Transverse colon (tissue), 4 donors: ENCODE measurements at regions not wholly inside any gene's neighbourhood (a gene's known extent, or its start where the extent isn't known, plus 50 kb on each side); places are given as distances from the start of the nearest gene placed in this dataset.

Source experiments
- DNase-seq: peaks from one replicate; pipeline ENCODE4 v3.0.0-alpha.2; 2019
- H3K27ac ChIP-seq, 4 donors: fragments of 200-600 bp; sonication (generic); 2 replicates each; pipeline ENCODE4 v1.5.1; 2016 to 2018; ENCODE audit warnings: inconsistent platforms in 4 of 4
- H3K27me3 ChIP-seq: fragments of 200-600 bp; sonication (generic); 2 replicates; pipeline ENCODE4 v1.5.1; 2017; ENCODE audit warnings: inconsistent platforms
- H3K36me3 ChIP-seq, 4 donors: fragments of 200-600 bp; sonication (generic); 2 replicates each; pipeline ENCODE4 v1.5.1; 2017 to 2019; ENCODE audit warnings: inconsistent platforms in 4 of 4
- H3K4me1 ChIP-seq, 4 donors: fragments of 200-600 bp; sonication (generic); 2 replicates each; pipeline ENCODE4 v1.5.1; 2017 to 2020; ENCODE audit warnings: inconsistent platforms in 4 of 4
- H3K4me3 ChIP-seq, 4 donors: fragments of 200-600 bp; sonication (generic); 1 replicate in 1 of 4; 2 replicates in 3 of 4; pipeline versions ENCODE4 v1.5.1 to v1.6.1; 2017 to 2019; ENCODE audit warnings: inconsistent platforms in 4 of 4
- H3K9me3 ChIP-seq, 2 donors: fragments of 200-600 bp; sonication (generic); 2 replicates each; pipeline ENCODE4 v1.5.1; 2017 to 2019; ENCODE audit warnings: inconsistent platforms in 2 of 2
- EP300 ChIP-seq: sonication (generic); formaldehyde crosslinking; IDR thresholded peaks from one replicate; pipeline ENCODE4 v1.6.1; 2017; ENCODE audit warnings: antibody characterized with exemption, low read depth
- POLR2A ChIP-seq: fragments of 450-650 bp; IDR thresholded peaks from one replicate; pipeline ENCODE4 v1.6.1; 2016; ENCODE audit warnings: antibody characterized with exemption, mild to moderate bottlenecking, moderate library complexity
- POLR2AphosphoS5 ChIP-seq, 3 donors: sonication (generic); formaldehyde crosslinking; IDR thresholded peaks; one replicate each; pipeline ENCODE4 v1.6.1; 2016; ENCODE audit warnings: antibody characterized with exemption in 3 of 3
- WGBS, 2 donors: methylation state at CpG; one replicate each; pipeline ENCODE4 v1.1.5; 2018; ENCODE audit warnings: low coverage in 1 of 2; 5-methylcytosine and 5-hydroxymethylcytosine counted together
- in situ Hi-C, 4 donors: fragments of 200-750 bp; cut with MboI; loops; one replicate each; pipeline versions ENCODE4 v1.15.0 to v1.15.1; 2017; ENCODE audit warnings: low sequenced_read_pairs in 3 of 4, low pct_ligation_motif_present in 1 of 4, low pct_unique_long_range_greater_than_20kb in 1 of 4
- intact Hi-C: fragments of 100-400 bp; cut with DNase I; formaldehyde crosslinking; loops from one replicate; pipeline ENCODE4 v1.15.1; 2023; ENCODE audit warnings: low total_unique reads
- TF ChIP-seq, protein P1 (sequence below), 5 experiments: fragments of 200-600 bp in 3 of 5; fragments of 450-650 bp in 2 of 5; sonication (generic) in 3 of 5; IDR thresholded peaks; 1 replicate in 2 of 5; 2 replicates in 3 of 5; pipeline ENCODE4 v1.5.1; 2016 to 2017; ENCODE audit warnings: antibody characterized with exemption in 5 of 5, inconsistent platforms in 3 of 5, mild to moderate bottlenecking in 2 of 5, moderate library complexity in 1 of 5

DNA sequence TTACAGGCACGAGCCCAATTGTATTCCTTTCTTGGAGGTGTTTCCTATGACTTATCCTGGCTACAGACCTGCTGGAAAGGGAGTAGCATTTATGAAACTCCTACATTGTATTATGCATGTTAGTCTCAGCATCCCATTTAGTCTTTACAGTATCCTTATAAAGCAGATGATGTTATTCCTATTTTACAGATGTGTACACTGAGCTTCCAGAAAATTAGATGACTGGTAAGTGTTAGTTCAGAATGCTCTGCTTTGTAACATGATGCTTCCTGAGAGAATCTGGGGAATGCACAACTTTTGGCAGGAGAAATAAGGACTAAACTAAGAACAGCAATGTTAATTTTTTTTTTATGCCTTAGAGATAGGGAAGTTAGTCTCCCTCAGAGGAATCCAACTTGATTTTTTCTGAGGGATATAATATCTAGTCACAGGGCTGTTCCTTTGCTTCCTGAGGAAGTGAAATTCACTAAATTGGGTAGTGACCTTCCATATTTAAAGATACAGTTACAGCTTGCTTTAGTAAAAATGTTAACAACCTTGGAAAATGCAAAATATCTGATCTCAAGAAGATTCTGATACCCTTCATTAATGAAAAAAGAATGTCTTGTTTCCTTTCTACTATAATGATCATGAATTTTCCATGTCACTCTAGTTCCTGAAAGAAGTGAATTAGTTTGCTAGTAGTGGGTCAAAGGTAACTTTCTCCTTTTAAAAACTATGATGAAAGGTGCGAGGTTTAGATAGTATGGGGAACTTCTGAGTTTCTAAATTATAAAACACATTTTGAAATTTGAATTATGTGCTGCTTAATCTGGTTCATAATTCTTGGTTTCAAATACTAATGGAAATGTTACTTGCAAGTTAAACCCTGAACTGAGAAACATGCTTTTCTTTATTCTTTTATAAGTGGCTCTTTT is 194.0 kb upstream of the PRPS1L1 start:
- no peaks in the 10 kb centered on the region for H3K27me3 ChIP-seq
- peaks cover 0 to 32% (median 8%) of the 10 kb centered on the region in 4 donors for H3K4me1 ChIP-seq
- H3K9me3 ChIP-seq: no peaks in the 10 kb centered on the region
- no peak overlapping the region for H3K4me3 ChIP-seq
- 31 to 57% methylated on average over 1 to 2 of the region's 2 CpGs for WGBS, 2 donors
- DNase-seq: no peak
- intact Hi-C loops (no loop called here), in situ Hi-C loops (loop anchor here in 1 of 4 donors (25.0 kb wide), 1 partner anchor 116 kb away; no protein-coding TSS in a partner anchor)
- no peak for TF ChIP-seq POLR2A
- TF ChIP-seq POLR2AphosphoS5 (IDR thresholded peaks at IDR 0.05): no peak
- TF ChIP-seq EP300: no peak
- TF ChIP-seq, protein P1, sequence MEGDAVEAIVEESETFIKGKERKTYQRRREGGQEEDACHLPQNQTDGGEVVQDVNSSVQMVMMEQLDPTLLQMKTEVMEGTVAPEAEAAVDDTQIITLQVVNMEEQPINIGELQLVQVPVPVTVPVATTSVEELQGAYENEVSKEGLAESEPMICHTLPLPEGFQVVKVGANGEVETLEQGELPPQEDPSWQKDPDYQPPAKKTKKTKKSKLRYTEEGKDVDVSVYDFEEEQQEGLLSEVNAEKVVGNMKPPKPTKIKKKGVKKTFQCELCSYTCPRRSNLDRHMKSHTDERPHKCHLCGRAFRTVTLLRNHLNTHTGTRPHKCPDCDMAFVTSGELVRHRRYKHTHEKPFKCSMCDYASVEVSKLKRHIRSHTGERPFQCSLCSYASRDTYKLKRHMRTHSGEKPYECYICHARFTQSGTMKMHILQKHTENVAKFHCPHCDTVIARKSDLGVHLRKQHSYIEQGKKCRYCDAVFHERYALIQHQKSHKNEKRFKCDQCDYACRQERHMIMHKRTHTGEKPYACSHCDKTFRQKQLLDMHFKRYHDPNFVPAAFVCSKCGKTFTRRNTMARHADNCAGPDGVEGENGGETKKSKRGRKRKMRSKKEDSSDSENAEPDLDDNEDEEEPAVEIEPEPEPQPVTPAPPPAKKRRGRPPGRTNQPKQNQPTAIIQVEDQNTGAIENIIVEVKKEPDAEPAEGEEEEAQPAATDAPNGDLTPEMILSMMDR (IDR thresholded peaks at IDR 0.05): no peak
- H3K36me3 ChIP-seq: no peaks in the 10 kb centered on the region
- H3K27ac ChIP-seq: peak overlapping the region; percentile 12 to 33 (median 24)

DNA sequence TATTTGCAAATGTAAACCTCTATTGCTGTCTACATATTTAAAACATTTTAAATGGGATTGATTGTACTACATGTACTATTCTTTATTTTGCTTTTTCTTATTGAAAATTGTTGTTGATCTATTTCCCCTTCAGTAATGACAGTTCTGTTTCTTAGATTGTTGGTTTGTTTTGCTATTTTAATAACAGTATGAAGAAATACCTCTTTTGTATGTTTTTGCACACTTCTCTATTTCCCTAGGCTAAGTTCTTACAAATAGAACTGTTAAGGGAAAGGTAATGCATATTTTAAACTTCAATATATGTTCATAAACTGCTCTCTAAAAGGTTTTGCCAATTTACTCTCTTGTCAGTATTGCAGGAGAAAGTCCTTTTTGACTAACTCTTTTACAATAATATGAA is 195.0 kb upstream of the PRPS1L1 start:
- intact Hi-C loops (no loop called here), in situ Hi-C loops (loop anchor here in 1 of 4 donors (25.0 kb wide), 1 partner anchor 115 kb away; no protein-coding TSS in a partner anchor)
- H3K36me3 ChIP-seq: no peaks in the 10 kb centered on the region

DNA sequence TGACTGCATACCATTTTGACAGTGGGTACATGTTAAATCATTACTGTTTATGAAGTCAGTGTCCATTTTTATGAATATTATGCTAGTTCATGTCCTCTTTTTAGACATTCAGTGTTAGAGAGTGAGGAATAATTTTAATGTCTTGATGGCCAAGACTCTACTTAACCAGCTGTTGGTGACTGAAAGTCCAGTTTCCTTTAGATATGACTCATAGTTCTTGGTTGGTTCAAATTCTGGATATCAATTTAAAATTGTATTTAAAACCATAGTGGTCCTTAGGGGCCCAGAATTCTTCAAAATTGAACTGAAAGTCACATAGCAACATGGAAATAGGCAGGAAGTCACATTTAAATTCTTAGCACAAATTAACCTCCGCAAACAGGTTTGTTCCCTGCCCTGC is 196.5 kb upstream of the PRPS1L1 start:
- H3K4me1 ChIP-seq: peaks cover 0 to 51% (median 13%) of the 10 kb centered on the region in 4 donors
- H3K4me3 ChIP-seq: no peak overlapping the region
- no peaks in the 10 kb centered on the region for H3K27me3 ChIP-seq
- no peaks in the 10 kb centered on the region for H3K9me3 ChIP-seq
- 88% methylated on average over 1 of the region's 1 CpG; no CpG with 5 or more reads in 1 of the 2 donors for WGBS, 2 donors
- H3K27ac ChIP-seq: peak overlapping the region in 2 of 4 donors; percentile 10 to 24
- TF ChIP-seq, protein P1 (IDR thresholded peaks at IDR 0.05): no peak
- TF ChIP-seq POLR2AphosphoS5 (IDR thresholded peaks at IDR 0.05): no peak
- TF ChIP-seq POLR2A: no peak
- no peak for TF ChIP-seq EP300
- DNase-seq: no peak
- in situ Hi-C loops: loop anchor here in 1 of 4 donors (25.0 kb wide), 1 partner anchor 113 kb away; no protein-coding TSS in a partner anchor
- H3K36me3 ChIP-seq: no peaks in the 10 kb centered on the region
- intact Hi-C loops: no loop called here

More for the DNA sequence above, 195.0 kb upstream of the PRPS1L1 start:
- Histone ChIP-seq H3K9me3 (no peaks in the 10 kb centered on the region), H3K27ac (no peak overlapping the region), H3K4me1 (peaks cover 0 to 36% (median 10%) of the 10 kb centered on the region in 4 donors), H3K4me3 (no peak overlapping the region), H3K27me3 (no peaks in the 10 kb centered on the region)
- TF ChIP-seq POLR2A (no peak), POLR2AphosphoS5 (IDR thresholded peaks at IDR 0.05) (no peak), EP300 (no peak)
- TF ChIP-seq, protein P1 (IDR thresholded peaks at IDR 0.05): no peak
- DNase-seq: no peak

DNA sequence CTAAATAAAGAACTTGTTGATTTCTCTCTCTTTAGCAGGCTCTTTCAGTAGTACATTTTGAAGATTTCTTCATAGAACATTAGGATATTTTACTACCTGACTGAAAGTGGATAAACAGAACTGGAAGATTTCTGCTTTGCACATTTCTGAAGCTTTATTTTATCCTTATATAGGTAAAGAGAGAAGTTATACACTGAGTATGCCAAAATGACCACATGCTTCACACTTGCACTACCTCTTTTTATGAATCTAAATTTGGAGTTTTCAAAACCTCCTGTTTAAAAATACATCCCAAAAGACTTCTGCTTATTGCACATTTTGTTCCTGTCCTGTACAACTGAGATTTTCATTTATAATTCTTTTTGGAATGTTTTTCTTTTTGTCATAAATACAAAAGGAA is 197.4 kb upstream of the PRPS1L1 start:
- no peaks in the 10 kb centered on the region for H3K9me3 ChIP-seq
- peak overlapping the region in 2 of 4 donors; percentile 10 to 24 for H3K27ac ChIP-seq
- H3K36me3 ChIP-seq: no peaks in the 10 kb centered on the region
- no peak overlapping the region for H3K4me3 ChIP-seq
- no peak for DNase-seq
- H3K4me1 ChIP-seq: peaks cover 0 to 56% (median 13%) of the 10 kb centered on the region in 4 donors
- H3K27me3 ChIP-seq: no peaks in the 10 kb centered on the region
- intact Hi-C loops: no loop called here
- in situ Hi-C loops: no loop called here
- TF ChIP-seq, protein P1 (IDR thresholded peaks at IDR 0.05): no peak
- no peak for TF ChIP-seq POLR2A
